GM23248 (cell line): ENCODE measurements at regions not wholly inside any gene's neighbourhood (a gene's known extent, or its start where the extent isn't known, plus 50 kb on each side); places are given as distances from the start of the nearest gene placed in this dataset.

Experiments
- EZH2 ChIP-seq: fragments of 200-600 bp; sonication (generic); IDR thresholded peaks from 2 replicates; pipeline ENCODE4 v1.6.1; 2018; ENCODE audit warnings: antibody characterized with exemption, mild to moderate bottlenecking; ENCODE audit not compliant: insufficient read depth, poor library complexity, severe bottlenecking
- EZH2phosphoT487 ChIP-seq: fragments of 200-600 bp; sonication (generic); IDR thresholded peaks from 2 replicates; pipeline ENCODE4 v1.6.1; 2018; ENCODE audit warnings: antibody characterized with exemption, moderate library complexity, mild to moderate bottlenecking, low read depth; ENCODE audit not compliant: insufficient read depth

GRCh38 chr4:157977086-157977485, 195.7 kb downstream of the GASK1B start:
- no peak for TF ChIP-seq EZH2phosphoT487
- TF ChIP-seq EZH2 = no peak
